Tibial artery (tissue), 4 donors: ENCODE measurements at regions not wholly inside any gene's neighbourhood (a gene's known extent, or its start where the extent isn't known, plus 50 kb on each side); places are given as distances from the start of the nearest gene placed in this dataset.

Experiments
- DNase-seq, 2 donors: peaks; one replicate each; pipeline ENCODE4 v3.0.0-alpha.2; 2019
- H3K27ac ChIP-seq, 2 donors: fragments of 200-600 bp; sonication (generic) in 1 of 2; 1 replicate in 1 of 2; 2 replicates in 1 of 2; pipeline ENCODE4 v1.5.1; 2018 to 2019; ENCODE audit warnings: mild to moderate bottlenecking in 1 of 2
- H3K27me3 ChIP-seq, 2 donors: fragments of 200-600 bp; sonication (generic) in 1 of 2; one replicate each; pipeline versions ENCODE4 v1.5.1 to v1.6.0; 2016 to 2019
- H3K36me3 ChIP-seq, 3 donors: fragments of 200-600 bp; sonication (generic) in 2 of 3; one replicate each; pipeline ENCODE4 v1.5.1; 2016 to 2019; ENCODE audit warnings: mild to moderate bottlenecking in 2 of 3
- H3K4me1 ChIP-seq, 4 donors: fragments of 200-600 bp; sonication (generic) in 2 of 4; 1 replicate in 3 of 4; 2 replicates in 1 of 4; pipeline ENCODE4 v1.5.1; 2016 to 2019
- H3K4me3 ChIP-seq, 2 donors: fragments of 200-600 bp; sonication (generic) in 1 of 2; 1 replicate in 1 of 2; 2 replicates in 1 of 2; pipeline ENCODE4 v1.5.1; 2018 to 2019; ENCODE audit warnings: mild to moderate bottlenecking in 2 of 2
- H3K9me3 ChIP-seq, 3 donors: fragments of 200-600 bp; sonication (generic) in 1 of 3; one replicate each; pipeline ENCODE4 v1.5.1; 2016 to 2019
- intact Hi-C: fragments of 100-400 bp; cut with DNase I; formaldehyde crosslinking; loops from one replicate; pipeline ENCODE4 v1.15.0; 2023; ENCODE audit warnings: low total_unique reads
- TF ChIP-seq, protein P1 (sequence below), 2 experiments: fragments of 200-600 bp in 1 of 2; fragments of 450-650 bp in 1 of 2; IDR thresholded peaks; one replicate each; pipeline ENCODE4 v1.5.1; 2017 to 2019; ENCODE audit warnings: antibody characterized with exemption in 2 of 2, mild to moderate bottlenecking in 1 of 2, moderate library complexity in 1 of 2

DNA sequence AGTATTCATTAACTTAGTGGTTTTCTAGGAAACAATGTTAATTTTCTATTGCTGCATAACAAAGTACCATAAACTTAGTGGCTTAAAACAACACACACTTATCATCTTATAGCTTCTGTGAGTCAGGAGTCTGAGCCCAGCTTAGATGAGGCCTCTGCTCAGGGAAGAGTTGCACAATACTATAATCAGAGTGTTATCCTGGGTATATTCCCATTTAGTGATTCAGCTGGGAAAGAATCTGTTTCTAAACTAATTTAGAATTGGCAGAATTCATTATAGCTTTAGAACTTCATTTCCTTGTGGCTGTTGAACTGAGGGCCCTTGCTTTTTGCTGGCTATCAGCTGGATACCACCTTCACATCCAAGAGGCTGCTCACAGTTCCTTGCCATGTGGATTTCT lies 515.5 kb downstream of the BRINP3 start:
- no peaks in the 10 kb centered on the region for H3K27me3 ChIP-seq
- no peak for DNase-seq
- TF ChIP-seq, protein P1, sequence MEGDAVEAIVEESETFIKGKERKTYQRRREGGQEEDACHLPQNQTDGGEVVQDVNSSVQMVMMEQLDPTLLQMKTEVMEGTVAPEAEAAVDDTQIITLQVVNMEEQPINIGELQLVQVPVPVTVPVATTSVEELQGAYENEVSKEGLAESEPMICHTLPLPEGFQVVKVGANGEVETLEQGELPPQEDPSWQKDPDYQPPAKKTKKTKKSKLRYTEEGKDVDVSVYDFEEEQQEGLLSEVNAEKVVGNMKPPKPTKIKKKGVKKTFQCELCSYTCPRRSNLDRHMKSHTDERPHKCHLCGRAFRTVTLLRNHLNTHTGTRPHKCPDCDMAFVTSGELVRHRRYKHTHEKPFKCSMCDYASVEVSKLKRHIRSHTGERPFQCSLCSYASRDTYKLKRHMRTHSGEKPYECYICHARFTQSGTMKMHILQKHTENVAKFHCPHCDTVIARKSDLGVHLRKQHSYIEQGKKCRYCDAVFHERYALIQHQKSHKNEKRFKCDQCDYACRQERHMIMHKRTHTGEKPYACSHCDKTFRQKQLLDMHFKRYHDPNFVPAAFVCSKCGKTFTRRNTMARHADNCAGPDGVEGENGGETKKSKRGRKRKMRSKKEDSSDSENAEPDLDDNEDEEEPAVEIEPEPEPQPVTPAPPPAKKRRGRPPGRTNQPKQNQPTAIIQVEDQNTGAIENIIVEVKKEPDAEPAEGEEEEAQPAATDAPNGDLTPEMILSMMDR (IDR thresholded peaks at IDR 0.05), result no peak
- intact Hi-C loops, result no loop called here
- H3K27ac ChIP-seq, result peak overlapping the region in 1 of 2 donors; percentile 22
- no peaks in the 10 kb centered on the region for H3K36me3 ChIP-seq
- H3K4me3 ChIP-seq, result no peak overlapping the region
- H3K4me1 ChIP-seq, result peaks cover 0 to 10% (median 0%) of the 10 kb centered on the region in 4 donors
- no peaks in the 10 kb centered on the region for H3K9me3 ChIP-seq

DNA sequence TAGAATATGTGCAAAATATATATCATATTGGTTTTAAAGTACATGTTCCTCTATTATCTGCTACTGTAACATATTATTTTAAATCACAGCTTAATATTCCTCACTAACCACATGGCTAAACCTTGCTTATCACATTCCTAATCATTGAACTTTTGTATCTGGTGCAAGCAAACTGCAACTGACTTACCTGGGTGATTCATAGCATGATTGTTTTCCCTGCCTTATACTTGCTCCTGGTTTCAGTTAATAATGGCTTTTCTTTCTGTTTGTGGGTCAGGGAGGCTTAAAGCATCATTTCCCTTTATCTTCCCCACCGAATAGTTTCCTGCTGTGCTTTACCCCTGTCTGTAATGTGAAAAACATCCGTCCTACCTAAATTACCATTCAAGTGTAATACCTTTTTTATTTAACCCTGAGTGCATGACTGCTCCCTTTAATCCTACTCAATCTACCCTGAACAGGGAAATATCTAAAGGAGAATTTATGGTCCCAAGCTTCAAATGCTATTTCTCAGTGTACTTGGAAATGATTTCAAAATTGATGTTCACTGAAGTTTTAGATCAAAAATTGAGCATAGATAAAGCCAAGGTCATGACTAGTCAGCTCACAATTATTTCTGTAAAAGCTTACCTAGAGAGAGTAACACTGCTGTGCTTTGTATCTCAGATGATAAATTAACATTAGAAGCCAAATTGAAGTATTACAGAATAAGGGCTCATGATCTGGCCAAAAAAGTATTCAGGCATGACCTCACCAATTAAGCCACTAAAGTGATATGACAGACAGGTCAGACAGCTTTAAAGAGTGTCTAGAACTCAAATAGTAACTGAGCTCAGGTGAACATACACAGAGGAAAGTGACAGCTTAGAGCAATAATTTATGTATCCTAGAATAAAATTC lies 507.1 kb downstream of the BRINP3 start:
- H3K9me3 ChIP-seq, result no peaks in the 10 kb centered on the region
- TF ChIP-seq, protein P1 (IDR thresholded peaks at IDR 0.05), result no peak
- H3K36me3 ChIP-seq, result no peaks in the 10 kb centered on the region
- no peak for DNase-seq
- H3K4me1 ChIP-seq, result no peaks in the 10 kb centered on the region
- H3K4me3 ChIP-seq, result no peak overlapping the region
- intact Hi-C loops, result no loop called here
- H3K27me3 ChIP-seq, result no peaks in the 10 kb centered on the region
- H3K27ac ChIP-seq, result no peak overlapping the region

DNA sequence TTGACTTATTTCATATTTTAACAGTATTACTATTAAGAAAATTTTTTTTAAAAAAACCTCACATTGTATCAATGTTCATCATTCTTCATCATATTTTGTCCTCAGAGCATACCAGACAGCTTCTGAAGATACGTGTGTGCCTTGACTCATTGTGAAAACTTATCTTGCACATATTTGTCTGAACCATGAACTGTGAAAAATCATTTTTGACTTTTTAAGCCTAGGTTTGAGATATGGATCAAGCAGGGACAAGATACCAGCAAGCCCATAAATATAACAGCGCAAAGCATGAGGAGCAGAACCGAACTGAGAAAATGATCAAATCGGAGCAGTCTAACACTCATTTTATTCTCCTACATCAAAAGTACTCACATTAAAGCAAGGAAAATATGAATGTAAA lies 506.0 kb downstream of the BRINP3 start:
- H3K27me3 ChIP-seq, result no peaks in the 10 kb centered on the region
- no peaks in the 10 kb centered on the region for H3K9me3 ChIP-seq
- no peak overlapping the region for H3K4me3 ChIP-seq
- TF ChIP-seq, protein P1 (IDR thresholded peaks at IDR 0.05), result no peak
- intact Hi-C loops, result no loop called here
- no peak for DNase-seq
- no peak overlapping the region for H3K27ac ChIP-seq
- H3K4me1 ChIP-seq, result no peaks in the 10 kb centered on the region
- no peaks in the 10 kb centered on the region for H3K36me3 ChIP-seq

DNA sequence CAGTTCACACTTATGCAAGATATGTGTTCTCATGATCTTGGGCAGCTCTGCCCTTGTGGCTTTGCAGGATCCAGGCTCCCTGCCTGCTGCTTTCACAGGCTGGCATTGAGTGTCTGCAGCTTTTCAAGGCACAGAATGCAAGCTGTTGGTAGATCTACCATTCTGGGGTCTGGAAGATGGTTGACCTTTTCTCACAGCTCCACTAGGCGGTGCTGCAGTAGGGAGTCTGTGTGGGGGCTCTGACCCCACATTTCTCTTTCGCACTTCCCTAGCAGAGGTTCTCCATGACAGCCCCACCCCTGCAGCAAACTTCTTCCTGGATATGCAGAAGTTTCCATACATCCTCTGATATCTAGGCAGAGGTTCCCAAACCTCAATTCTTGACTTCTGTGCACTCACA lies 500.5 kb downstream of the BRINP3 start:
- Histone ChIP-seq H3K27ac (no peak overlapping the region), H3K9me3 (peaks cover 0 to 19% (median 8%) of the 10 kb centered on the region in 3 donors), H3K36me3 (no peaks in the 10 kb centered on the region), H3K27me3 (no peaks in the 10 kb centered on the region), H3K4me3 (no peak overlapping the region), H3K4me1 (no peaks in the 10 kb centered on the region)
- TF ChIP-seq, protein P1 (IDR thresholded peaks at IDR 0.05), result no peak
- intact Hi-C loops, result no loop called here
- DNase-seq, result no peak

DNA sequence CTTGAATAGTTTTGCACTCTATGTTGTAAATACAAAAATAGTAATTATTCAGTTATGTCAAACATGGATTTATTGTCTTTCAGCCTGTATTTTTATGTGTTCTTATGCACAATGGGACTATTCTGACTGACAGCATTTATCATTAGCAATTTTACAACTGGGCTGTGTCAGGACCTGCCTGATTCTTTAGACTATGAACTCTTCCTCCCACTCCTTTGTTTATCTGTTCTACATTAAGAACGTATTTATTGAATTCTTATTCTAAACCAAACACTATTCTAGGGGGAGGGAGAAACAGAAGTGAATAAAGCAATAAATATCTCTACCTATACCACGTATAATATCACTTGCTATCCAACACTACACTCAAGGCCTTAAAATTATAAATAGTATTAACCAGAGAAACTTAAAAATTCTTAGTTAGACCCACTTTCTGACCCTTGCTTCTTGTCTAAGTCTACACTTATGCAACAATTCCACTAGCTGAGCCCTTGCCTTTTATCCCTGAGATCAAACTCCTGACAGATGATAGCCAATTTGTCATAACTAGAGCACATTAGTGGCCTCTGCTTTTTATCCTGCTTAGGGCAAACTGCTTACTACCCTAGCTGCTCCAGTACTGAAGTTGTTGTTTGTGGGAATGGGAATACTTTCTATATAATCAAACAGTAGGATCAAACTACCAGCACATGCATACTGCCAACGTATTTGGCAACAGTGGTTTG lies 494.3 kb downstream of the BRINP3 start:
- intact Hi-C loops, result no loop called here
- H3K27me3 ChIP-seq, result no peaks in the 10 kb centered on the region
- TF ChIP-seq, protein P1 (IDR thresholded peaks at IDR 0.05), result no peak

More for the DNA sequence above, 494.3 kb downstream of the BRINP3 start:
- peaks cover 0 to 8% (median 0%) of the 10 kb centered on the region in 3 donors for H3K9me3 ChIP-seq
- no peak for DNase-seq
- no peak overlapping the region for H3K27ac ChIP-seq
- no peak overlapping the region for H3K4me3 ChIP-seq
- no peaks in the 10 kb centered on the region for H3K4me1 ChIP-seq
- no peaks in the 10 kb centered on the region for H3K36me3 ChIP-seq
